ENCODE measurements at regions not wholly inside any gene's neighbourhood (a gene's known extent, or its start where the extent isn't known, plus 50 kb on each side); places are given as distances from the start of the nearest gene placed in this dataset.

DNA sequence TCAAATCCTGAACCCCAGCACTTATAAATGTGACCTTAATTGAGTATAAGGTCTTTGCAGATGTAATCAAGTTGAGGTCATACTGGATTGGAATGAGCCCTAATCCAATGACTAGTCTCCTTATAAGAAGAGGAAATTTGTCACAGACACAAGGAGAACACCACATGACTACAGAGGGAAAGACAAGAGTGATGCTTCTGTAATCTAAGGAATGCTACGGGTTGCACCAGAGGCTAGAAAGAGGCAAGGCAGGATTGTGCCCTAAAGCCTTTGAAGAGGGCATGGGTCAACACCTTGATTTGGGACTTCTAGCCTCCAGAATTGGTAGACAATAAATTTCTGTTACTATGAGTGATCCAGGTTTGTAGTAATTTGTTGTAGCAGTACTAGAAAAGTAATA is 135.0 kb downstream of the FOXG1 start:
- Mint-ChIP-seq H3K36me3 (no peaks in the 10 kb centered on the region), H3K27me3 (no peaks in the 10 kb centered on the region), H3K9me3 (no peaks in the 10 kb centered on the region), H3K27ac (no peak overlapping the region), H3K4me1 (no peaks in the 10 kb centered on the region), H3K4me3 (no peak overlapping the region)
- POLR2A ChIA-PET = no interaction called here
- DNase-seq (no peak), ATAC-seq (ENCODE audit: low read depth) (no peak)

GRCh38 chr14:28902930-28903329 is 136.3 kb downstream of the FOXG1 start:
- no peak for DNase-seq
- Mint-ChIP-seq H3K4me1 (no peaks in the 10 kb centered on the region), H3K4me3 (no peak overlapping the region), H3K9me3 (peaks cover 4% of the 10 kb centered on the region), H3K27ac (no peak overlapping the region), H3K27me3 (no peaks in the 10 kb centered on the region), H3K36me3 (no peaks in the 10 kb centered on the region)
- POLR2A ChIA-PET = no interaction called here
- ATAC-seq (ENCODE audit: low read depth) = no peak

GRCh38 chr14:28911521-28911920 is 144.9 kb downstream of the FOXG1 start:
- no peak overlapping the region for H3K27ac Mint-ChIP-seq

GRCh38 chr14:28913056-28913455 is 146.5 kb downstream of the FOXG1 start:
- DNase-seq = no peak
- POLR2A ChIA-PET = no interaction called here
- Mint-ChIP-seq H3K27ac (no peak overlapping the region), H3K27me3 (no peaks in the 10 kb centered on the region), H3K4me3 (no peak overlapping the region), H3K36me3 (no peaks in the 10 kb centered on the region), H3K4me1 (no peaks in the 10 kb centered on the region), H3K9me3 (peaks cover 5% of the 10 kb centered on the region)
- ATAC-seq (ENCODE audit: low read depth) = no peak

More at GRCh38 chr14:28911521-28911920, 144.9 kb downstream of the FOXG1 start:
- POLR2A ChIA-PET = no interaction called here
- H3K4me3 Mint-ChIP-seq = no peak overlapping the region
- DNase-seq = no peak
- H3K27me3 Mint-ChIP-seq = no peaks in the 10 kb centered on the region
- no peaks in the 10 kb centered on the region for H3K4me1 Mint-ChIP-seq
- ATAC-seq (ENCODE audit: low read depth) = no peak
- no peaks in the 10 kb centered on the region for H3K36me3 Mint-ChIP-seq
- peaks cover 10% of the 10 kb centered on the region for H3K9me3 Mint-ChIP-seq

- POLR2A ChIA-PET = no interaction called here
- Mint-ChIP-seq H3K27ac (no peak overlapping the region), H3K36me3 (no peaks in the 10 kb centered on the region), H3K9me3 (peaks cover 2% of the 10 kb centered on the region), H3K4me3 (no peak overlapping the region), H3K4me1 (no peaks in the 10 kb centered on the region), H3K27me3 (no peaks in the 10 kb centered on the region)
- ATAC-seq (ENCODE audit: low read depth) = no peak
- no peak for DNase-seq
Measured at GRCh38 chr14:28926122-28926521, 159.5 kb downstream of the FOXG1 start.

DNA sequence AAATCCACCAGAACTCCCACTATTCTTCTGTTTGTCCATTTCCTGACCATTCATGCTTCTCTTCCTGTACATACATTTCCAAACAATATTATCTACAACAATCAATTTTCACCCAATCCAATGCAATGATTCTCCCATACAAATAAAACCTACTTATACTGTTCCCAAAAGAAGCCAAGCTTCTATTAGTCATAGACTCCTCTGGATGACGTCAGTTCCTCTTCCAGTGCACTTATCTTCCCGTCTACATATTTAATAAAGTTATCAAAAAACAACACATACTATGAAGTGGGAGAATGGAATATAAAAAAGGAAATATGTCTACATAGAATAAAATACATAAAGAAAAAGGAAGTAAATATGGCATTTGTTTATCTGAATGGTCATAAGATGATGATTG is 165.4 kb downstream of the FOXG1 start:
- Mint-ChIP-seq H3K27ac (no peak overlapping the region), H3K4me3 (no peak overlapping the region), H3K27me3 (no peaks in the 10 kb centered on the region), H3K4me1 (no peaks in the 10 kb centered on the region), H3K9me3 (peaks cover 12% of the 10 kb centered on the region), H3K36me3 (no peaks in the 10 kb centered on the region)
- DNase-seq = no peak
- ATAC-seq (ENCODE audit: low read depth) = no peak
- POLR2A ChIA-PET = no interaction called here

GRCh38 chr14:28936601-28937000 is 170.0 kb downstream of the FOXG1 start:
- Mint-ChIP-seq H3K9me3 (peaks cover 10% of the 10 kb centered on the region), H3K36me3 (no peaks in the 10 kb centered on the region), H3K4me3 (no peak overlapping the region), H3K4me1 (no peaks in the 10 kb centered on the region), H3K27ac (no peak overlapping the region), H3K27me3 (no peaks in the 10 kb centered on the region)
- POLR2A ChIA-PET = no interaction called here
- DNase-seq (no peak), ATAC-seq (ENCODE audit: low read depth) (no peak)

DNA sequence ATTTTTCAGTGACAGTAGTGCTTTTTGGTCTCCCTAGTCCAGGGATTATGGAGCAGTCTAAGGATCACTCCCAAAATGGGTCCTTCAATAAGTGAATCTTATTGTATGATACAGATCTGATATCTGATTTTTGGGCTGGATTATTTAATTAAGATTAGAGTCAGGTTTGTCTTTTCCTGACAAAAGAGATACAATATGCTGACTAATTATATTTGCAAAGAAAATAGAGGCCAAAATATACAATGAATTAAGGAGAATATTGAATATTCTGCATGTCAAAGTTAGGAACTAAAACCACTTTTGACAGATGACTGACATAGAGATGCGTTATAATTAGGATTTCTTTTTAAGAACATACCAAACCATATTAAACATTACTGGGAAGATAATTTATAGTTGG is 175.2 kb downstream of the FOXG1 start:
- H3K4me1 Mint-ChIP-seq = no peaks in the 10 kb centered on the region
- POLR2A ChIA-PET = no interaction called here
- H3K36me3 Mint-ChIP-seq = no peaks in the 10 kb centered on the region
- H3K27me3 Mint-ChIP-seq = no peaks in the 10 kb centered on the region
- H3K4me3 Mint-ChIP-seq = no peak overlapping the region
- peaks cover 4% of the 10 kb centered on the region for H3K9me3 Mint-ChIP-seq
- ATAC-seq (ENCODE audit: low read depth) (no peak), DNase-seq (no peak)
- H3K27ac Mint-ChIP-seq = no peak overlapping the region

DNA sequence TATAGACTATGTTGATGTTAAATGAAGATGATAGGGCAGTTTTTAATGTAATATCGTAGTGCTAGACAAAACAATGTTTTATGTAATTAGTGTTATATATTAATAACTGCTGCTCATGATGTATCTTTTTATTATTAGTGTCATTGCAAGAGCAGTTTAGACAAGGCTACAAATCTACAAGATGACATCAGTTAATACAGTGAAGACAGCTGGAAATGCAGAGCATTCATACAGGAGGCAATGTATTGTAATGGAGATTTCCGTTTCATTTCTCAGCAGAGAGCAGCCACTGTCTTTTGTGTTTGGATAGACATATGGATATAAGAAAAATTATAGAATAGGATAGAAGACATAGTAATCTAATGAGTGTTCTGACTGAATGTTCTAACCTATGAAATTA is 178.0 kb downstream of the FOXG1 start:
- H3K27ac Mint-ChIP-seq = no peak overlapping the region
- no peaks in the 10 kb centered on the region for H3K36me3 Mint-ChIP-seq
- DNase-seq (no peak), ATAC-seq (ENCODE audit: low read depth) (no peak)
- H3K4me3 Mint-ChIP-seq = no peak overlapping the region
- peaks cover 5% of the 10 kb centered on the region for H3K9me3 Mint-ChIP-seq
- H3K27me3 Mint-ChIP-seq = no peaks in the 10 kb centered on the region
- POLR2A ChIA-PET = no interaction called here
- no peaks in the 10 kb centered on the region for H3K4me1 Mint-ChIP-seq

DNA sequence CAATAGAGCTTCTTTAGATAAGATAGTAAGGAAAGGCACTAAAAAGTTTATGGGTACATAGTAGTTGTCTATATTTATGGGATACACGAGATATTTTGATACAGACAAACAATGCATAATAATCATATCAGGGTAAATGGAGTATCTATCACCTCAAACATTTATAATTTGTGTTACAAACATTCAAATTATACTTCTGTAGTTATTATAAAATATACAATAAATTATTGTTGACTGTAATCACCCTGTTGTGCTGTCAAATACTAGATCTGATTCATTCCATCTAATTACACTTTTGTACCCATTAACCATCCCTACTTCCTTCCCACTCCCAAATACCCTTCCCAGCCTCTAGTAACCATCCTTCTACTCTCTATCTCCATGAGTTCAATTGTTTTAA is 179.7 kb downstream of the FOXG1 start:
- Mint-ChIP-seq H3K36me3 (no peaks in the 10 kb centered on the region), H3K27ac (no peak overlapping the region), H3K4me1 (no peaks in the 10 kb centered on the region), H3K9me3 (peaks cover 5% of the 10 kb centered on the region), H3K27me3 (no peaks in the 10 kb centered on the region), H3K4me3 (no peak overlapping the region)
- DNase-seq (no peak), ATAC-seq (ENCODE audit: low read depth) (no peak)
- POLR2A ChIA-PET = no interaction called here

DNA sequence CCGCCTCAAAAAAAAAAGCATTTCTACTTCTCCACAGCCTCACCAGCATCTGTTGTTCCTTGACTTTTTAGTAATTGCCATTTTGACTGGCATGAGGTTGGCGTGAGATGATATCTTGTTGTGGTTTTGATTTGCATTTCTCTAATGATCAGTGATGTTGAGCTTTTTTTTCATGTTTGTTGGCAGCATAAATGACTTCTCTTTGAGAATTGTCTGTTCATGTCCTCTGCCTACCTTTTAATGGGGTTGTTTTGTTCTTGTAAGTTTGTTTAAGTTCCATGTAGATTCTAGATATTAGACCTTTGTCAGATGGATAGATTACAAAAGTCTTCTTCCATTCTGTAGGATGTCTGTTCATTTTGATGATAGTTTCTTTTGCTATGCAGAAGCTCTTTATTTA is 182.9 kb downstream of the FOXG1 start:
- Mint-ChIP-seq H3K27me3 (no peaks in the 10 kb centered on the region), H3K4me1 (no peaks in the 10 kb centered on the region), H3K27ac (no peak overlapping the region), H3K4me3 (no peak overlapping the region), H3K9me3 (peaks cover 10% of the 10 kb centered on the region), H3K36me3 (no peaks in the 10 kb centered on the region)
- DNase-seq (no peak), ATAC-seq (ENCODE audit: low read depth) (no peak)
- POLR2A ChIA-PET = no interaction called here

DNA sequence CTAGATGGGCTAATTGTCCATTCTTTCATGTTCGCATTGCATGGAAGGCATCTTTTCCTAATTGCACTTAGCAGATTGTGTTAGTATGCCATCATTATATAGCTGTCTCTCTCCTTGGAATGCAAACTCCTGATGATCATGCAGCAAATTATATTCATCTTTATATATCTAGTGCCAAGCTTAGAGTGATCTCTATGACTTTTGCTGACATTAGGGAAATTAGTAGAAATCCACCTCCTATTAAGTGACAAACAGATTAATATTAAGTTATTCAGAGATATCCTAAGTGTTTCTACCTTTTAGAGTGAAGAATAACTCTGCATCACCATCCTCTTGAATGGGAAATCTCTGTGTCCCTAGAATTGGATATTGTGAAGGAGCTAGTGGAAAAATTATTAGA is 185.6 kb downstream of the FOXG1 start:
- Mint-ChIP-seq H3K4me3 (no peak overlapping the region), H3K27ac (no peak overlapping the region), H3K27me3 (no peaks in the 10 kb centered on the region), H3K9me3 (peaks cover 11% of the 10 kb centered on the region), H3K4me1 (no peaks in the 10 kb centered on the region), H3K36me3 (no peaks in the 10 kb centered on the region)
- DNase-seq = no peak
- ATAC-seq (ENCODE audit: low read depth) = no peak
- POLR2A ChIA-PET = no interaction called here

DNA sequence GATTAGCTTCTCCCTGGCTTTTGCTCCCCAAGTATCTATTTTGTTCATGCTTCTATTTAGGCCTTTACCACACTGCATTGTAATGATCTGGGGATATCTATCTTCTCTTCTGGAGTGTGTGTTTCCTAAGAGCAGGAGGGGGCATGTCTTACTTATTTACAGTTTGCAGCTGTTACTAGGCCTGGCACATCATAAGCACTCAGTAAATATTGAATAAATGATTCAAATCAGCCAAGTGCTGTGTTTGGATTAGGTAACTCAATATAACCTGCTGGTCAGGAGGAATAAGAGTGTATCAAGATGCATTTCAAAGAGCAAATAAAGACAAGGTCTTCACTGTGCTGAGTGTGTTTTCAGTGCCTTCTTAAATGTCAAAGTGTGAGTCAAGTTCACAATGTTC is 186.1 kb downstream of the FOXG1 start:
- POLR2A ChIA-PET = no interaction called here

DNA sequence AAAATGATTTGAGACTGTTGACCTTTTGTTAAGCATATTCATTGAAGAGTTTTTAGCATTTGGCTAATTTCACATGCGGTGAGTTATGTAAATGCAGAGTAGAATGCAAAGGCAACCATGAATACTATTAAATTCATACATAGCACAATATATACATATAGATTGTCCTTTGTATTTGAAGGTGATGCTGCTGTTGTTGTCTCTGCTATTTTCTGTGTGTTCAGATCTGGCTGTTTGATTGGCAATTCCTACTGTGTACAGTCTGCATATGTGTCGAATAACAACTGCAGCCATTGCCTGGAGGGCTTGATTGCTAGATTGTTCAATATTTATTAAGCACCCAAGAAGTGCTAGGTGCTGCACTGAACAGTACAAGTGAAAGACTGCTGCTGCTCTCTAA is 187.4 kb downstream of the FOXG1 start:
- no peaks in the 10 kb centered on the region for H3K4me1 Mint-ChIP-seq
- no peak overlapping the region for H3K4me3 Mint-ChIP-seq
- no peak overlapping the region for H3K27ac Mint-ChIP-seq
- DNase-seq (no peak), ATAC-seq (ENCODE audit: low read depth) (no peak)
- no peaks in the 10 kb centered on the region for H3K36me3 Mint-ChIP-seq
- no peaks in the 10 kb centered on the region for H3K27me3 Mint-ChIP-seq
- POLR2A ChIA-PET = no interaction called here
- H3K9me3 Mint-ChIP-seq = peaks cover 18% of the 10 kb centered on the region

More for the DNA sequence above, 186.1 kb downstream of the FOXG1 start:
- Mint-ChIP-seq H3K36me3 (no peaks in the 10 kb centered on the region), H3K27ac (no peak overlapping the region), H3K27me3 (no peaks in the 10 kb centered on the region), H3K9me3 (peaks cover 14% of the 10 kb centered on the region), H3K4me3 (no peak overlapping the region), H3K4me1 (no peaks in the 10 kb centered on the region)
- no peak for ATAC-seq (ENCODE audit: low read depth)
- no peak for DNase-seq

- DNase-seq (no peak), ATAC-seq (ENCODE audit: low read depth) (no peak)
- Mint-ChIP-seq H3K27ac (no peak overlapping the region), H3K9me3 (peaks cover 4% of the 10 kb centered on the region), H3K4me1 (no peaks in the 10 kb centered on the region), H3K36me3 (no peaks in the 10 kb centered on the region), H3K4me3 (no peak overlapping the region), H3K27me3 (no peaks in the 10 kb centered on the region)
- POLR2A ChIA-PET = no interaction called here
Measured at GRCh38 chr14:28966416-28967233, 200.0 kb downstream of the FOXG1 start.

Data from activated naive CD8-positive, alpha-beta T cell treated with anti-CD3 and anti-CD28 coated beads, Interleukin-2, amount 10 ng/mL, durations not matched to agents 7 days and 5 days (primary cell).